Thoracic aorta (tissue), 2 donors: ENCODE measurements at regions not wholly inside any gene's neighbourhood (a gene's known extent, or its start where the extent isn't known, plus 50 kb on each side); places are given as distances from the start of the nearest gene placed in this dataset.

Source experiments
- ATAC-seq: fragments of 150-250 bp; one replicate; pipeline ENCODE4 v1.8.0; 2017; ENCODE audit warnings: low read depth; ENCODE audit not compliant: insufficient number of reproducible peaks, low FRiP score
- DNase-seq: peaks from one replicate; pipeline ENCODE4 v3.0.0-alpha.2; 2020; ENCODE audit warnings: low spot score
- H3K27ac ChIP-seq, 2 donors: fragments of 200-600 bp; sonication (generic); 1 replicate in 1 of 2; 2 replicates in 1 of 2; pipeline ENCODE4 v1.5.1; 2016; ENCODE audit warnings: mild to moderate bottlenecking in 2 of 2, moderate library complexity in 2 of 2
- H3K27me3 ChIP-seq: fragments of 200-600 bp; sonication (generic); replicated peaks from 2 replicates; pipeline ENCODE4 v1.6.0; 2016; ENCODE audit warnings: mild to moderate bottlenecking; ENCODE audit not compliant: insufficient read depth
- H3K36me3 ChIP-seq: fragments of 200-600 bp; sonication (generic); one replicate; pipeline ENCODE4 v1.5.1; 2016
- H3K4me1 ChIP-seq, 2 donors: fragments of 200-600 bp; sonication (generic); 1 replicate in 1 of 2; 2 replicates in 1 of 2; pipeline versions ENCODE4 v1.5.1 to v1.6.0; 2016; ENCODE audit warnings: low read depth in 2 of 2, mild to moderate bottlenecking in 1 of 2; ENCODE audit not compliant: control insufficient read depth in 1 of 2
- H3K4me3 ChIP-seq: fragments of 200-600 bp; sonication (generic); 2 replicates; pipeline ENCODE4 v1.5.1; 2016; ENCODE audit warnings: mild to moderate bottlenecking
- H3K9me3 ChIP-seq: fragments of 200-600 bp; sonication (generic); 2 replicates; pipeline ENCODE4 v1.5.1; 2016
- TF ChIP-seq, protein P1 (sequence below): fragments of 200-600 bp; sonication (generic); IDR thresholded peaks from one replicate; pipeline ENCODE4 v1.5.1; 2019; ENCODE audit warnings: antibody characterized with exemption

DNA sequence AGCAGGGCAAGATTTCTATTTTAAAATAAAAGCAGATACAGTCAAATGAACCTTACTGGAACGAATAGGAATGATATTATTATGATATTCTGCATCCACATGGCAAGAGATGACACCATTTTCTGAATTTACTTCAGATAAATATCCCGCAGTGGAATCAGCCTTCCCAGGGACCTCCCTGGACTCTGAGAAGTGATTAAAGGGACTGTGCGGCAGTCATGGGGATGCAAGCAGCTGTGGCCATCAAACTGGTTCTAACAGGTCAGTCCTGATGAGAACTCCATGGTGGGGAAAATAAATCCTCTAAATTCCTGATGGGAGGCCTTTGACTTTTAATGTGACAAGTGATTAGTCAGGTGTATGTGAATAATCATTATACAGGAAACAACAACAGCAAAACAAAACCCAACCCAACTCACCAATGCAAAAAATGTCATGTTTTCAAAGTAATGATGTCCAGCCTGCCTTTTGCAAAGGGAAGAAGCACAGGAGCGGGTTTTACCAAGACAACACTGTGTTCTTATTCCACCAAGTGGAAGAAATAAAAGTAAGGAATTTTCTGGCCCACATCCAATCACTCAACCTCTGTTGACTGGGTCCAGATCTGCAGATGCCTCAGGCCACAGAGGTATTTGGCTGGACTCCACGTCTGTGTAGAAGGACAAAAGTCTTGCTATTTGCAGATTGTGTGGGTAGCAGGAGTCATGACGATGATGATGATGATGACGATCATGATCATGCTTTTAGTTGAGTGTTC lies 61.9 kb upstream of the CITED2 start:
- no peak overlapping the region for H3K4me3 ChIP-seq
- no peaks in the 10 kb centered on the region for H3K9me3 ChIP-seq
- no peak for ATAC-seq
- TF ChIP-seq, protein P1, sequence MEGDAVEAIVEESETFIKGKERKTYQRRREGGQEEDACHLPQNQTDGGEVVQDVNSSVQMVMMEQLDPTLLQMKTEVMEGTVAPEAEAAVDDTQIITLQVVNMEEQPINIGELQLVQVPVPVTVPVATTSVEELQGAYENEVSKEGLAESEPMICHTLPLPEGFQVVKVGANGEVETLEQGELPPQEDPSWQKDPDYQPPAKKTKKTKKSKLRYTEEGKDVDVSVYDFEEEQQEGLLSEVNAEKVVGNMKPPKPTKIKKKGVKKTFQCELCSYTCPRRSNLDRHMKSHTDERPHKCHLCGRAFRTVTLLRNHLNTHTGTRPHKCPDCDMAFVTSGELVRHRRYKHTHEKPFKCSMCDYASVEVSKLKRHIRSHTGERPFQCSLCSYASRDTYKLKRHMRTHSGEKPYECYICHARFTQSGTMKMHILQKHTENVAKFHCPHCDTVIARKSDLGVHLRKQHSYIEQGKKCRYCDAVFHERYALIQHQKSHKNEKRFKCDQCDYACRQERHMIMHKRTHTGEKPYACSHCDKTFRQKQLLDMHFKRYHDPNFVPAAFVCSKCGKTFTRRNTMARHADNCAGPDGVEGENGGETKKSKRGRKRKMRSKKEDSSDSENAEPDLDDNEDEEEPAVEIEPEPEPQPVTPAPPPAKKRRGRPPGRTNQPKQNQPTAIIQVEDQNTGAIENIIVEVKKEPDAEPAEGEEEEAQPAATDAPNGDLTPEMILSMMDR: no peak
- no peak overlapping the region for H3K27ac ChIP-seq
- H3K4me1 ChIP-seq: no peaks in the 10 kb centered on the region
- H3K36me3 ChIP-seq: no peaks in the 10 kb centered on the region
- DNase-seq: no peak
- no peaks in the 10 kb centered on the region for H3K27me3 ChIP-seq

DNA sequence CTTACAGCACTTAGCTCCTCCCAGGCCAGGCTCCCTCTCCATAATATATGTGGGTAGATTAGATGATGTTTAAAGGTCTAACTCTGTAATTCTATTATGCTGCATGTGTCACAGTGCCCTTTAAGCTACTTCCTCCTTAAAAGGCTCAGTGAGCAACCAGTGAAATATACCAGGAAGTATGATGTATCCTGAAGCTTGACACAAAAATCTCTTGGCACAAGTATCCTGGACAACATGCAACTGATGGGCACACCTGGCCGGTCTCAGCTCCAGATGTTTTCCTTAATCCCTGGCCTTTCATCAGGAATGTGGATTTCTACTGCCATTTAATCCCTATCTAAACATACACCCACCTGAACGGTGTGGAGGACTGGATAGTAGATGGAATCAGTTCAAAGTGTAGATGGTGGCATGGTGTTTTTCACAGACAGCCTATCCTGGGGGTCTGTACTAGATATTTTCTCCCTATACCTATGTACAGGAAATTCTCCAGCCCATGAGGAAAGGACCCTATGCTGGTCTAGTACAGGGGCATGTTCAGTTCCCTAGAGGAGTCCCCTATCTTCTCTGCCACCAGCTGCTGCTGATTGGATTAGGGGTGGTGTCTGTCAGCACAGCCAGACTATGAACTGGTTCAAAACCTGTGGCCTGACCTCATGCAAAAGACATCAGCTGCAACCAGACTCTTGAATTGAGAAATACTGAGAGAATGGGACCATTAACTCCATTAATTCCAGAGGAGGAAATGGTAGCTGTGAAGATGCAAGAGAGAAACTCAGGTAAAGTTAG lies 59.4 kb upstream of the CITED2 start:
- no peaks in the 10 kb centered on the region for H3K9me3 ChIP-seq
- no peaks in the 10 kb centered on the region for H3K27me3 ChIP-seq
- TF ChIP-seq, protein P1: no peak
- H3K4me3 ChIP-seq: no peak overlapping the region
- no peak overlapping the region for H3K27ac ChIP-seq
- ATAC-seq (no peak), DNase-seq (no peak)
- no peaks in the 10 kb centered on the region for H3K36me3 ChIP-seq
- H3K4me1 ChIP-seq: no peaks in the 10 kb centered on the region

DNA sequence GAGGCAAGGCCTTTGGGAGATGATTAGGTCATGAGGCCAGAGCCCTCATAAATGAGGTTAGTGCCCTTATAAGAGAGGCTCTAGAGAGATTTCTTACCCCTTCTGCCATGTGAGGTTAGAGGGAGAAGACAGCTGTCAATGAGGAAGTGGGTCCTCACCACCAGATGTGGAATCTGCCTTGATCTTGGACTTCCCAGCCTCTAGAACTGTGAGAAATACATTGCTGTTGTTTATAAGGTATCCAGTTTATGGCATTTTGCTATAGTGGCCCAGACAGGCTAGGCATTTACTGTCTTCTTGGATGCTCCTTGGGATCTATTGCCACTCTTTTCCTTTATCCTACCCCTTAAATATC lies 57.1 kb upstream of the CITED2 start:
- TF ChIP-seq, protein P1: no peak
- no peak for DNase-seq
- no peaks in the 10 kb centered on the region for H3K27me3 ChIP-seq

DNA sequence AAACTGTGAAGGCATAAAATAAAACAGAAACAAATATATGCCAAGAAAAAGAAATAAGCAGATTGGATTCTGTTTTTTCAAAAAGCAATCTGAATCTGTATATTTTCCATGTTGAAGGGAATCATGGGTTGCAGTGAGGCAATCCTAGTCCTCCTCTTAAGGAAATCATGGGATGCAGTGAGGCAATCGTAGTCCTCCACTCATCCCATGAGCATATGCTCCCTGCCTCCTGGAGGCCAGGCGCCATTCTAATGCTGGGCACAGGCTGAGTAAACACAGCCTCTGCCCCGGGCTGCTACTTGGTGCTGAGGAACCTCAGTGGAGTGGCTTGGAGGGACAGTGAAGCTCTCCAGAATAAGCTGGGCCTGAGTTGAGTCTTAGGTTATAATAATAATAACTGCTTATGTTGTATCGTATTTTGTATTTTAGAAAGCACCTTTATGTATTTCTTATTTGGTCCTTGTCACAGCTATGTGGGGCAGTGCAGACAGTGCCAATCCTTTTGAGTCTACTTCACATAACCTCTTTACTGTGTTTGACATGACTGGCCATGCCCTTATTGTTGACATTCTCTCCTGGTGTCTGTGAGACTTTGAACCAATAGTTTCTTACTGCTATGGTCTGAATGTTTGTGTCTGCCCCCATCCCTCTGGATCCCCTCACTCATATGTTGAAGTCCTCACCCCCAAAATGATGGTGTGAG lies 56.6 kb upstream of the CITED2 start:
- Histone ChIP-seq H3K4me3 (no peak overlapping the region), H3K9me3 (no peaks in the 10 kb centered on the region), H3K27ac (no peak overlapping the region), H3K27me3 (no peaks in the 10 kb centered on the region), H3K4me1 (no peaks in the 10 kb centered on the region), H3K36me3 (no peaks in the 10 kb centered on the region)
- TF ChIP-seq, protein P1: no peak
- ATAC-seq: no peak
- no peak for DNase-seq

More for the DNA sequence above, 57.1 kb upstream of the CITED2 start:
- ATAC-seq: no peak
- no peak overlapping the region for H3K4me3 ChIP-seq
- H3K9me3 ChIP-seq: no peaks in the 10 kb centered on the region
- H3K36me3 ChIP-seq: no peaks in the 10 kb centered on the region
- no peak overlapping the region for H3K27ac ChIP-seq
- no peaks in the 10 kb centered on the region for H3K4me1 ChIP-seq

DNA sequence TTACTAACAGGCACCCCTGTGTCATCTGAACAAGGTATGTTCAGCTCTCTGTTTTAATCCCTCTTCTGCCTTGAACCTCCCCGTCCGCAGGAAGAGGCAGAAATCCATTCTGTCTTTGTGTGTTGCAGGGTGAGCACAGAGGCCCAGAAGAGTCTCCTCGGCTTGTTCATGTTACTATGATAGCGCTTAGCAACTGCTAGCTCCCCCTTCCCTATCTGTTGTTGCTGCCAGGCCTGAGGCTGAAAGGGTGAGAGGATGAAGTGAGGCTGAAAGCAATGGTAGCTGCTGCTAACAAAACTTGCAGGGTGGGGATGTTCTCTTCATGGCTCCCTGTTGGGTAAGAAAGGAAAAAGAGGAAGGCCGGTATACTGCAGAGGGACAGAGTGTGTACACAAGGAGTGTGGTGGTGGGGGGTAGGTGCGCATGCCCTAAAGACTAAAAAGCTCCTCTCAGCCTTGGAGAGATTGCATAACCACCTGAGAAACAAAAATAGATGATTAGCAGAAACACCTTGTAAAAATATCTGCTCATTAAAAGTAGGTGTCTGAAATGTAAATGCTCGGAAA lies 55.2 kb upstream of the CITED2 start:
- Histone ChIP-seq H3K4me1 (no peaks in the 10 kb centered on the region), H3K36me3 (no peaks in the 10 kb centered on the region), H3K27ac (no peak overlapping the region), H3K9me3 (no peaks in the 10 kb centered on the region), H3K4me3 (no peak overlapping the region), H3K27me3 (no peaks in the 10 kb centered on the region)
- TF ChIP-seq, protein P1: no peak
- DNase-seq: no peak
- no peak for ATAC-seq
